IPS-NIHi7 (cell line): ENCODE measurements at regions not wholly inside any gene's neighbourhood (a gene's known extent, or its start where the extent isn't known, plus 50 kb on each side); places are given as distances from the start of the nearest gene placed in this dataset.
A peak's percentile ranks its signal among the peaks of the same experiment; 100 is the strongest.
"Not testable (repeated sequence)": the region's sequence is repeated elsewhere in the genome, so short reads cannot be mapped to it uniquely, and the experiment has no call there.

Experiments used
- DNase-seq: peaks from one replicate; pipeline ENCODE4 v3.0.0; 2012; ENCODE audit warnings: mixed read lengths; ENCODE audit errors: extremely low spot score

GRCh38 chr7:9504678-9505077 is 1071.3 kb downstream of the NXPH1 start:
- no peak for DNase-seq

GRCh38 chr7:9505516-9505915 is 1072.1 kb downstream of the NXPH1 start:
- no peak for DNase-seq

DNA sequence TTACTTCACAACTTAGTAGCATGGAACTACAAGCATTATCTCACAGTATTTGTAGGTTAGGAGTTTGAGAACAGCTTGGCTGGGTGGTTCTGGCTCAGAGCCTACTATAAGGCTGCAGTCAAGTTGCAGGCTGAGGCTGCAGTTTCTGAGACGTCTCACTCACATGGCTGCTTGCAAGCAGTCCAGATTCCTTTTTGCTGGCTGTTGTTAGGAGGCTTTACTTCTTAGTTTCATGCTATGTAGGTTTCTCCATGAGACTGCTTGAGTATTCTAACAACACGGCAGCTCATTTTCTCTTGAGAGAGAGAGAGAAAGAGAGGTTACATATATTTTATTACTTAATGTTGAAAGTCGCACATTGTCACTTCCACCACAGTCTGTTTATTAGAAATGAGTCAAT is 1073.9 kb downstream of the NXPH1 start:
- peak; percentile 10 for DNase-seq

- DNase-seq = no peak
Measured at GRCh38 chr7:9516662-9517061, 1083.3 kb downstream of the NXPH1 start.

GRCh38 chr7:9523579-9523978 is 1090.2 kb downstream of the NXPH1 start:
- DNase-seq = no peak

DNA sequence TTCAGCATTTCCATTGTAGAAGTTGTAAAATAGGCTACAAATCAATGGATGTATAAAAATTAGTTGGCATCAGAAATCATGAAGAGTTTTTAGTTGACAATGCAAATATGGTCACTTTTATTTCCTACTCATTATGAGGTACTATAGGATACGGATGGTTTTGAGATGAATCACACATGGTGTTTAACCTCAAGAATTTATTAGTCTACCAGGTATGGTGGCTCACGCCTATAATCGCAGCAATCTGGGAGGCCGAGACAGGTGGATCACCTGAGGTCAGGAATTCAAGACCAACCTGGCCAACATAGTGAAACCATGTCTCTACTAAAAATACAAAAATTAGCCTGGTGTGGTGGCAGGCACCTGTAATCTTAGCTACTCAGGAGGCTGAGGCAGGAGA is 1119.0 kb downstream of the NXPH1 start:
- not testable (repeated sequence) for DNase-seq

DNA sequence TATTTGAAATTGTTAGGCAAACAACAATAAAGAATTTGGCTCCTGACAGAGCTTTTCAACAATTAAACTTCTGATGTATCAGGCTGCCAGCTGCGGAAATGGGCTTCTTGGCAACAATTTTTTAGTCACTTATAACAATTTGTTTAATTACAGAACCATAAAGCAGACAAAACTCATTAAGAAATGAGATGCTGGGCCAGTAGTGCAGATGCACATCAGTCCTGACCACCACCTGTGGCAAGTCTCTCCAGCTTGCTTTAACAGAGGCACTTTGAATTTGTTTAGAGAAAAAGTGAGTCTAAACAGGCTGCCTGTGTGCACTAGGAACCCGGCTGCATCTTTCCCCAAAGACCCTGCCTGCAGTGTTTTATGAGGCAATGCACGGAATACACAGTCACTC is 1124.4 kb downstream of the NXPH1 start:
- DNase-seq = no peak

GRCh38 chr7:9575716-9576115 is 1142.3 kb downstream of the NXPH1 start:
- DNase-seq = no peak

GRCh38 chr7:9582824-9583223 is 1149.4 kb downstream of the NXPH1 start:
- DNase-seq = no peak

- DNase-seq = no peak
Measured at GRCh38 chr7:9598411-9598810, 1165.0 kb downstream of the NXPH1 start.

DNA sequence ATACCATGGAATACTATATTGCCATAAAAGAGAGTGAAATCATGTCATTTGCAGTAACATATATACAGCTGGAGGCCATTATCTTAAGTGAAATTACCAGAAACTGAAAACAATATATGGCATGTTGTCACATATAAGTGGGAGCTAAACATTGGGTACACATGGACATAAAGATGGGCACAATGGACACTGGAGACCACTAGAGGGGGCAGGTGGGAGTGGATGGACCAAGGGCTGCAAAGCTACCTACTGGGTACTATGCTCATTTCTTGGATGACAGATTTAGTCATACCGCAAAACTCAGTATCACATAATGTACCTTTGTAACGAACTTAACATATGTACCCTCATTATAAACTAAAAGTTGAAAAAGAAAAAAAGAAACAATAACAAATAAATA is 1167.6 kb downstream of the NXPH1 start:
- peak; percentile 13 for DNase-seq

DNA sequence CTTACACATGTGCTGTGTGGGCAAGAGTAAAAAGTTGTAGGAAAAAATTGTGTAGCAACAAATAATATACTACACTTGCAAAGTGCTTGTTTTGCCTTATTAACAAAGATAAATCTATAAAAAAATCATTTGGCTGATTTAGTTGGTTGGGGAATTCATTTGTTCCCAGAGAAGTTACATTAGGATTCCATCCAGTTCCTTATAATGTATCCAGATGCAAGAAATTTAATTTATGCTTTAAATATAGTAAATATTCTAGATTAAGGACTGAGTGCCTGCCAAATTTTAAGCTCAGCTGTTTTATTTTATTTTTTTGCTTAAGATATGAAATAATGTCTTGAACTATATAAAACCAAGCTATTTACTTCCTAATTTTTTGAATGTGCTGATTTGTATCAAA is 1169.9 kb downstream of the NXPH1 start:
- DNase-seq = no peak

DNA sequence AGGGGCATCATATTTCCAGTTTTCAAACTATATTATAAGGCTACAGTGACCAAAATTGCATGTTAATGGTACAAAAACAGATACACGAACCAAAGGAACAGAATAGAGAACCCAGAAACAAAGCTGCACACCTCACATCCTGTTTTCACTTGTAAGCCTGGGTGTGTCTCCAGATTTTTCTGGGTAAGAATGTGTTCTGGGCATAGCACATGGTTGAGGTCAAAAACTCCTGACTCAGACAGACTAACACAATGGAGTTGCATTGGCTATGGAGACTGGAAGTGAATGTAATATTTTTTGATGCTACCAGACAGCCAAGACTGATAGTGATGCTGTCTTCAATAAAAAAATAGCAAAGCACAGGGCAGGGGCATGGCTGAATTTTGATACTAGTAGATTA is 1175.2 kb downstream of the NXPH1 start:
- DNase-seq = no peak

DNA sequence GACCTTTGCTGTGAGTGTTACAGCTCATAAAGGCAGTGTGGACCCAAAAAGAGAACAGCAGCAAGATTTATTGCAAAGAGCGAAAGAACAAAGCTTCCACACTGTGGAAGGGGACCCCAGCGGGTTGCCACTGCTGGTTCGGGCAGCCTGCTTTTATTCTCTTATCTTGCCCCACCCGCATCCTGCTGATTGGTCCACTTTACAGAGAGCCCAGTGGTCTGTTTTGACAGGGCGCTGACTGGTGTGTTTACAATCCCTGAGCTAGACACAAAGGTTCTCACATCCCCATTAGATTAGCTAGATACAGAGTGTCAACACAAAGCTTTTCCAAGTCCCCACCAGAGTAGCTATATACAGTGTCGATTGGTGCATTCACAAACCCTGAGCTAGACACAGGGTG is 1187.5 kb downstream of the NXPH1 start:
- not testable (repeated sequence) for DNase-seq

DNA sequence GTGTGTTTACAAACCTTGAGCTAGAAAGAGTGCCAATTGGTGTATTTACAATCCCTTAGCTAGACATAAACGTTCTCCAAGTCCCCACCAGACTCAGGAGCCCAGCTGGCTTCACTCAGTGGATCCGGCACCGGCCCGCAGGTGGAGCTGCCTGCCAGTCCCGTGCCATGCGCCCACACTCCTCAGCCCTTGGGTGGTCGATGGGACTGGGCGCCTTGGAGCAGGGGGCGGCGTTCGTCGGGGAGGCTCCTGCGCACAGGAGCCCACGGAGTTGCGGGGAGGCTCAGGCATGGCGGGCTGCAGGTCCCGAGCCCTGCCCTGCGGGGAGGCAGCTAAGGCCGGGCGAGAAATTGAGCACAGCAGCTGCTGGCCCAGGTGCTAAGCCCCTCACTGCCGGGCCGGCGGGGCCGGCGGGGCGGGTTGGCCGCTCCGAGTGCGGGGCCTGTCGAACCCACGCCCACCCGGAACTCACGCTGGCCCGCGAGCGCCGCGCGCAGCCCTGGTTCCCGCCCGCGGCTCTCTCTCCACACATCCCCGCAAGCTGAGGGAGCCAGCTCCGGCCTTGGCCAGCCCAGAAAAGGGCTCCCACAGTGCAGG is 1188.0 kb downstream of the NXPH1 start:
- DNase-seq = not testable (repeated sequence)

- no peak for DNase-seq
Measured at GRCh38 chr7:9621927-9622326, 1188.5 kb downstream of the NXPH1 start.

GRCh38 chr7:9625953-9626352 is 1192.5 kb downstream of the NXPH1 start:
- no peak for DNase-seq

DNA sequence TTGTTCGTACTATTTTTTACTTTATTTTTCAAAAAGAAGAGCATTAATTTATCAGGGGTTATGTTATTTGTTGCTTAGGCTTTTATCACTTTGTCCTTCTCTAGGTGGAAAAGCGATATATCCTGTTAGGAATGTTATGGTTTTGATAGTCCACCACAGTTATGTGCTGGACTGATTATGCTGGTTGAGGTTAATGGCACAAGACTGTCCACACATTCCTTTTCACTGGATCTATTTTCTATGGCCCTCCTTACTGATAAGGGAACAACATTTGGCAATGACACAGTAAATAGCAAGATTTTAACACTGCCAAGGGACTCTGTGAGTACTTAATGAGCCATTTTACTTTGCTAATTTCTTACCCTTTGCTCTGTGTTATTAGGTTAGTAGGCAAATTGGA is 1212.3 kb downstream of the NXPH1 start:
- no peak for DNase-seq

DNA sequence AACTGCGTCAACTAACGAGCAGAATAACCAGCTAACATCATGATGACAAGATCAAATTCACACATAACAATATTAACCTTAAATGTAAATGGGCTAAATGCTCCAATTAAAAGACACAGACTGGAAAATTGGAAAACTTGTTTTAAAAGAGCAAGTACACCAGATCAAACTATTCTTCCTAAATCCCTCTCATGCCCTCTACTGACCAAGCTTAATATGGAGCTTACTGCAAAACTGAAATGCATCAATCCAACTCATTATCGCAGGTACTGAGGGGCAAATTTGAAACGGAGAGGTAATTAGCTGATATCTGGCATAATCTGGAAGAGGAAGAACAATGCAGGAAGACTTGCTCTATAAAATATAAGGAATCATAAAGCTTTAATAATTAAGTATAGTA is 1223.8 kb downstream of the NXPH1 start:
- DNase-seq = peak; percentile 15

- DNase-seq = no peak
Measured at GRCh38 chr7:9671979-9672917, 1238.8 kb downstream of the NXPH1 start.

DNA sequence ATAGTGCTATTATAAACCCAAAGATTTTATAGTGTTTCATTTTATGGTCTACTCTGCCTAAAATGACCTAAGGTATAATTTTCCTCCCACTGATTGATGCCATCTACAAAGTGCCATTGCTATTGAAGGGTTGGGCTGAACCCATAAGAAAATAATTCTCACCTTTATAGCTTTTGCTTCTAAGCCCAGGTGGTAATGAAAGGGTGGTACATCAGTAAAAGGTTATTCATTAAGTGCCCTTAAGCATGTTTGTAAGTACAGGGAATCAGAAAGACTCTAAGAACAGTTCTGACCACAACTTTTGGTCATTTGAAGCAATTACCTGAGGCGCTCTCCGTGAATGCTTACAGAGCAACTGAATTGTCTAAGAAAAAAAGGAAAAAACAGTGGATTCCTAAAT is 1247.3 kb downstream of the NXPH1 start:
- DNase-seq = no peak

- no peak for DNase-seq
Measured at GRCh38 chr7:9681284-9681683, 1247.9 kb downstream of the NXPH1 start.

GRCh38 chr7:9691286-9691685 is 1257.9 kb downstream of the NXPH1 start:
- no peak for DNase-seq
